IPS-18c (cell line): ENCODE measurements at regions not wholly inside any gene's neighbourhood (a gene's known extent, or its start where the extent isn't known, plus 50 kb on each side); places are given as distances from the start of the nearest gene placed in this dataset.

ENCODE experiments used
- H3K4me3 ChIP-seq: 2 replicates; pipeline ENCODE4 v1.7.0; 2013; ENCODE audit warnings: low read depth, mild to moderate bottlenecking, low read length, moderate library complexity; ENCODE audit not compliant: insufficient read depth
- H3K9me3 ChIP-seq: one replicate; pipeline ENCODE4 v1.6.1; 2013; ENCODE audit warnings: mild to moderate bottlenecking, low read length, moderate library complexity; ENCODE audit not compliant: control insufficient read depth, insufficient read depth

- H3K9me3 ChIP-seq, result no peaks in the 10 kb centered on the region
- no peak overlapping the region for H3K4me3 ChIP-seq
Observed at GRCh38 chr11:28488336-28488735, 380.1 kb downstream of the METTL15 start.

- Histone ChIP-seq H3K9me3 (no peaks in the 10 kb centered on the region), H3K4me3 (no peak overlapping the region)
Observed at GRCh38 chr11:28483072-28483867, 375.1 kb downstream of the METTL15 start.

GRCh38 chr11:28482666-28483065 lies 374.5 kb downstream of the METTL15 start:
- Histone ChIP-seq H3K9me3 (no peaks in the 10 kb centered on the region), H3K4me3 (no peak overlapping the region)

GRCh38 chr11:28481616-28482480 lies 373.7 kb downstream of the METTL15 start:
- no peak overlapping the region for H3K4me3 ChIP-seq

GRCh38 chr11:28480406-28480805 lies 372.2 kb downstream of the METTL15 start:
- H3K9me3 ChIP-seq, result no peaks in the 10 kb centered on the region
- H3K4me3 ChIP-seq, result no peak overlapping the region

More at GRCh38 chr11:28481616-28482480, 373.7 kb downstream of the METTL15 start:
- H3K9me3 ChIP-seq, result no peaks in the 10 kb centered on the region

GRCh38 chr11:28476864-28477263 lies 368.7 kb downstream of the METTL15 start:
- H3K4me3 ChIP-seq, result no peak overlapping the region

GRCh38 chr11:28476049-28476448 lies 367.9 kb downstream of the METTL15 start:
- no peaks in the 10 kb centered on the region for H3K9me3 ChIP-seq
- no peak overlapping the region for H3K4me3 ChIP-seq

More at GRCh38 chr11:28476864-28477263, 368.7 kb downstream of the METTL15 start:
- no peaks in the 10 kb centered on the region for H3K9me3 ChIP-seq

- Histone ChIP-seq H3K4me3 (no peak overlapping the region), H3K9me3 (no peaks in the 10 kb centered on the region)
Observed at GRCh38 chr11:28472904-28473303, 364.7 kb downstream of the METTL15 start.

GRCh38 chr11:28471537-28471936 lies 363.3 kb downstream of the METTL15 start:
- no peak overlapping the region for H3K4me3 ChIP-seq
- H3K9me3 ChIP-seq, result no peaks in the 10 kb centered on the region

- no peak overlapping the region for H3K4me3 ChIP-seq
- H3K9me3 ChIP-seq, result no peaks in the 10 kb centered on the region
Observed at GRCh38 chr11:28470180-28470579, 362.0 kb downstream of the METTL15 start.

GRCh38 chr11:28466506-28466905 lies 358.3 kb downstream of the METTL15 start:
- no peak overlapping the region for H3K4me3 ChIP-seq
- H3K9me3 ChIP-seq, result no peaks in the 10 kb centered on the region

GRCh38 chr11:28464252-28464867 lies 356.2 kb downstream of the METTL15 start:
- Histone ChIP-seq H3K4me3 (no peak overlapping the region), H3K9me3 (no peaks in the 10 kb centered on the region)

GRCh38 chr11:28463826-28464225 lies 355.6 kb downstream of the METTL15 start:
- Histone ChIP-seq H3K4me3 (no peak overlapping the region), H3K9me3 (no peaks in the 10 kb centered on the region)

GRCh38 chr11:28461846-28462245 lies 353.7 kb downstream of the METTL15 start:
- H3K4me3 ChIP-seq, result no peak overlapping the region
- H3K9me3 ChIP-seq, result no peaks in the 10 kb centered on the region

- Histone ChIP-seq H3K4me3 (no peak overlapping the region), H3K9me3 (no peaks in the 10 kb centered on the region)
Observed at GRCh38 chr11:28461338-28461737, 353.1 kb downstream of the METTL15 start.

- Histone ChIP-seq H3K4me3 (no peak overlapping the region), H3K9me3 (no peaks in the 10 kb centered on the region)
Observed at GRCh38 chr11:28460348-28460747, 352.2 kb downstream of the METTL15 start.

- H3K4me3 ChIP-seq, result no peak overlapping the region
Observed at GRCh38 chr11:28459912-28460311, 351.7 kb downstream of the METTL15 start.

More at GRCh38 chr11:28459912-28460311, 351.7 kb downstream of the METTL15 start:
- H3K9me3 ChIP-seq, result no peaks in the 10 kb centered on the region
